CD14-positive monocyte (primary cell): ENCODE measurements at regions not wholly inside any gene's neighbourhood (a gene's known extent, or its start where the extent isn't known, plus 50 kb on each side); places are given as distances from the start of the nearest gene placed in this dataset.

Source experiments
- DNase-seq, 3 donors: peaks; one replicate each; pipeline ENCODE4 v3.0.0-alpha.2; 2011 to 2022
- H2AFZ ChIP-seq: 2 replicates; pipeline ENCODE4 v1.6.0; 2012; ENCODE audit warnings: mild to moderate bottlenecking, low read depth, low read length, inconsistent platforms; ENCODE audit not compliant: insufficient read depth, poor library complexity, severe bottlenecking
- H3K27ac ChIP-seq, 2 donors: 1 replicate in 1 of 2; 2 replicates in 1 of 2; pipeline ENCODE4 v1.5.1; 2012 to 2013; ENCODE audit warnings: low read length in 2 of 2, control low read depth in 1 of 2, inconsistent platforms in 1 of 2, low read depth in 1 of 2, mild to moderate bottlenecking in 1 of 2
- H3K27me3 ChIP-seq, 2 donors: one replicate each; pipeline versions ENCODE4 v1.6.0 to v1.6.1; 2011 to 2013; ENCODE audit warnings: low read length in 2 of 2; ENCODE audit not compliant: control insufficient read depth in 2 of 2, insufficient read depth in 2 of 2
- H3K36me3 ChIP-seq, 2 donors: replicated peaks in 1 of 2; 1 replicate in 1 of 2; 2 replicates in 1 of 2; pipeline versions ENCODE4 v1.5.1 to v1.6.1; 2012 to 2013; ENCODE audit warnings: low read length in 2 of 2, control low read depth in 1 of 2, inconsistent platforms in 1 of 2, mild to moderate bottlenecking in 1 of 2; ENCODE audit not compliant: insufficient read depth in 2 of 2, control insufficient read depth in 1 of 2
- H3K4me1 ChIP-seq, 2 donors: 1 replicate in 1 of 2; 2 replicates in 1 of 2; pipeline versions ENCODE4 v1.5.1 to v1.6.1; 2012 to 2013; ENCODE audit warnings: low read length in 2 of 2, control low read depth in 1 of 2, inconsistent platforms in 1 of 2, mild to moderate bottlenecking in 1 of 2, moderate library complexity in 1 of 2; ENCODE audit not compliant: insufficient read depth in 2 of 2, control insufficient read depth in 1 of 2
- H3K4me2 ChIP-seq: replicated peaks from 2 replicates; pipeline ENCODE3; 2012; ENCODE audit warnings: low read length, moderate library complexity, mild to moderate bottlenecking; ENCODE audit not compliant: poor library complexity, severe bottlenecking; ENCODE audit errors: extremely low read depth
- H3K4me3 ChIP-seq, 3 experiments: fragments of 200-600 bp in 1 of 3; sonication (generic) in 1 of 3; replicated peaks in 1 of 3; 1 replicate in 2 of 3; 2 replicates in 1 of 3; pipeline ENCODE4 v1.5.1; 2011 to 2013; ENCODE audit warnings: low read length in 3 of 3, mild to moderate bottlenecking in 3 of 3, control low read depth in 2 of 3, low read depth in 2 of 3, inconsistent platforms in 1 of 3, moderate library complexity in 1 of 3
- H3K79me2 ChIP-seq: 2 replicates; pipeline ENCODE4 v1.6.0; 2012; ENCODE audit warnings: mild to moderate bottlenecking, control low read depth, inconsistent platforms, low read length, moderate library complexity; ENCODE audit not compliant: insufficient read depth
- H3K9ac ChIP-seq: 2 replicates; pipeline ENCODE4 v1.6.0; 2017; ENCODE audit warnings: low read length, mild to moderate bottlenecking; ENCODE audit not compliant: insufficient read depth, poor library complexity, severe bottlenecking
- H3K9me3 ChIP-seq, 2 donors: replicated peaks in 1 of 2; 1 replicate in 1 of 2; 2 replicates in 1 of 2; pipeline versions ENCODE4 v1.5.1 to v1.6.1; 2012 to 2013; ENCODE audit warnings: low read length in 2 of 2, control low read depth in 1 of 2; ENCODE audit not compliant: control insufficient read depth in 1 of 2, insufficient read depth in 1 of 2
- H4K20me1 ChIP-seq: 2 replicates; pipeline ENCODE4 v1.6.0; 2012; ENCODE audit warnings: mild to moderate bottlenecking, low read length, control low read depth, moderate library complexity; ENCODE audit not compliant: insufficient read depth
- H3K27ac Mint-ChIP-seq, 7 donors: one replicate each; pipeline ENCODE4 v1.8.0; 2020; ENCODE audit warnings: mild to moderate bottlenecking in 7 of 7, mixed read lengths in 7 of 7, moderate library complexity in 6 of 7, inconsistent platforms in 2 of 7
- H3K27me3 Mint-ChIP-seq, 3 donors: one replicate each; pipeline ENCODE4 v1.8.0; 2021 to 2022; ENCODE audit warnings: low read depth in 3 of 3, mild to moderate bottlenecking in 3 of 3, mixed read lengths in 3 of 3, moderate library complexity in 3 of 3, inconsistent platforms in 1 of 3
- H3K36me3 Mint-ChIP-seq, 2 donors: one replicate each; pipeline ENCODE4 v1.8.0; 2020; ENCODE audit warnings: mixed read lengths in 2 of 2, inconsistent platforms in 1 of 2, mild to moderate bottlenecking in 1 of 2
- H3K4me1 Mint-ChIP-seq: one replicate; pipeline ENCODE4 v1.8.0; 2020; ENCODE audit warnings: mild to moderate bottlenecking, mixed read lengths
- H3K4me3 Mint-ChIP-seq, 2 donors: one replicate each; pipeline ENCODE4 v1.8.0; 2020; ENCODE audit warnings: mild to moderate bottlenecking in 2 of 2, mixed read lengths in 2 of 2, moderate library complexity in 1 of 2
- H3K9me3 Mint-ChIP-seq, 7 donors: one replicate each; pipeline ENCODE4 v1.8.0; 2020 to 2022; ENCODE audit warnings: mixed read lengths in 7 of 7, mild to moderate bottlenecking in 6 of 7, moderate library complexity in 6 of 7, inconsistent platforms in 2 of 7
- CTCF ChIP-seq: fragments of 200-600 bp; IDR thresholded peaks from one replicate; pipeline ENCODE4 v1.8.0; 2022; ENCODE audit warnings: antibody characterized with exemption, mild to moderate bottlenecking
- WGBS: methylation state at CpG from one replicate; pipeline ENCODE4 v1.1.5; 2013; ENCODE audit warnings: missing lambda C conversion rate; ENCODE audit not compliant: insufficient coverage; 5-methylcytosine and 5-hydroxymethylcytosine counted together
- intact Hi-C, 2 donors: fragments of 100-400 bp; cut with micrococcal nuclease; formaldehyde crosslinking; loops; one replicate each; pipeline versions ENCODE4 v1.15.0 to v1.15.1; 2023

- Mint-ChIP-seq H3K36me3 (no peaks in the 10 kb centered on the region), H3K27ac (no peak overlapping the region), H3K9me3 (peaks cover 0 to 4% (median 0%) of the 10 kb centered on the region in 7 donors), H3K4me3 (no peak overlapping the region), H3K27me3 (peaks cover 0 to 3% (median 0%) of the 10 kb centered on the region in 3 donors), H3K4me1 (no peaks in the 10 kb centered on the region)
- no peak overlapping the region for H3K4me2 ChIP-seq
- H3K27ac ChIP-seq = no peak overlapping the region
- no peak overlapping the region for H2AFZ ChIP-seq
- no peaks in the 10 kb centered on the region for H4K20me1 ChIP-seq
- no peak for DNase-seq
- H3K4me1 ChIP-seq = no peaks in the 10 kb centered on the region
- no peaks in the 10 kb centered on the region for H3K27me3 ChIP-seq
- intact Hi-C loops = no loop called here
- no peak overlapping the region for H3K4me3 ChIP-seq
- WGBS = no CpG with 5 or more reads among the region's 3 CpGs
- no peak for TF ChIP-seq CTCF
- no peaks in the 10 kb centered on the region for H3K79me2 ChIP-seq
- H3K36me3 ChIP-seq = no peaks in the 10 kb centered on the region
- H3K9ac ChIP-seq = no peak overlapping the region
- no peaks in the 10 kb centered on the region for H3K9me3 ChIP-seq
Observed at GRCh38 chr13:90995001-90995400, 352.5 kb upstream of the MIR17HG start.

- Mint-ChIP-seq H3K4me3 (no peak overlapping the region), H3K36me3 (no peaks in the 10 kb centered on the region), H3K9me3 (peaks cover 0 to 4% (median 0%) of the 10 kb centered on the region in 7 donors), H3K27ac (no peak overlapping the region), H3K4me1 (no peaks in the 10 kb centered on the region), H3K27me3 (peaks cover 0 to 3% (median 0%) of the 10 kb centered on the region in 3 donors)
- intact Hi-C loops = no loop called here
- Histone ChIP-seq H3K79me2 (no peaks in the 10 kb centered on the region), H3K9me3 (no peaks in the 10 kb centered on the region), H3K36me3 (no peaks in the 10 kb centered on the region), H3K4me2 (no peak overlapping the region), H3K27me3 (no peaks in the 10 kb centered on the region), H3K4me1 (no peaks in the 10 kb centered on the region), H2AFZ (no peak overlapping the region), H3K27ac (no peak overlapping the region), H3K9ac (no peak overlapping the region), H3K4me3 (no peak overlapping the region), H4K20me1 (no peaks in the 10 kb centered on the region)
- TF ChIP-seq CTCF = no peak
- WGBS = 78% methylated on average over 3 of the region's 4 CpGs
- no peak for DNase-seq
Observed at GRCh38 chr13:90995614-90996013, 351.9 kb upstream of the MIR17HG start.
